ENCODE measurements at regions not wholly inside any gene's neighbourhood (a gene's known extent, or its start where the extent isn't known, plus 50 kb on each side); places are given as distances from the start of the nearest gene placed in this dataset.

GRCh38 chr13:67860315-67860714, 630.2 kb upstream of the PCDH9 start:
- H3K9me3 ChIP-seq = no peaks in the 10 kb centered on the region
- H3K36me3 ChIP-seq (replicated peaks) = no peaks in the 10 kb centered on the region
- H3K4me3 ChIP-seq = no peak overlapping the region
- no peaks in the 10 kb centered on the region for H3K4me1 ChIP-seq
- in situ Hi-C loops (cut with MboI; ENCODE audit: low sequenced_read_pairs) = no loop called here
- no peak for DNase-seq (ENCODE audit: low spot score in 2 of 2)
- no peaks in the 10 kb centered on the region for H3K27me3 ChIP-seq (ENCODE audit: low read depth)

DNA sequence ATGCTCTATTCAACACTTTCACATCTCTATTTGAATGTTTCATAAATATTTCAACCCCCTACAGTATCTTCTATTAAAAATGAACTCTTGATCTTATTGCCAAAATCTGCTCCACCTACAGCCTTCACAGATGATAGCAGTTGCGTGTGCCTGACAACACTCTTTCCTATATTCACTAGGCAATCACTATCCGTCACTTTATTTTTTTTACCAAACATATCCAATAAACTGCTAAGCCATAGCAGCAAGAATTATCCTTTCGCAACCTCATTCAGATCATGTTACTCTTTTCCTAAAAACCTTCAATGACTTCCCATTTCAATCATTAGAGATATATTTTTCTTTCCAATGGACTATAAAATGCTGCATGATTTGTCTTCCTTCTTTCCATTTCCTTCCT, 629.8 kb upstream of the PCDH9 start:
- in situ Hi-C loops (cut with MboI; ENCODE audit: low sequenced_read_pairs) = no loop called here

GRCh38 chr13:67857581-67858310, 627.6 kb upstream of the PCDH9 start:
- Histone ChIP-seq H3K27me3 (ENCODE audit: low read depth) (no peaks in the 10 kb centered on the region), H3K4me3 (no peak overlapping the region), H3K9me3 (no peaks in the 10 kb centered on the region), H3K36me3 (replicated peaks) (no peaks in the 10 kb centered on the region), H3K4me1 (no peaks in the 10 kb centered on the region)
- in situ Hi-C loops (cut with MboI; ENCODE audit: low sequenced_read_pairs) = no loop called here
- DNase-seq (ENCODE audit: low spot score in 2 of 2) = no peak

More for the DNA sequence above, 629.8 kb upstream of the PCDH9 start:
- Histone ChIP-seq H3K4me1 (no peaks in the 10 kb centered on the region), H3K27me3 (ENCODE audit: low read depth) (no peaks in the 10 kb centered on the region), H3K36me3 (replicated peaks) (no peaks in the 10 kb centered on the region), H3K9me3 (no peaks in the 10 kb centered on the region), H3K4me3 (no peak overlapping the region)
- no peak for DNase-seq (ENCODE audit: low spot score in 2 of 2)

GRCh38 chr13:67856955-67857354, 626.8 kb upstream of the PCDH9 start:
- no peak for DNase-seq (ENCODE audit: low spot score in 2 of 2)
- in situ Hi-C loops (cut with MboI; ENCODE audit: low sequenced_read_pairs) = no loop called here
- no peaks in the 10 kb centered on the region for H3K36me3 ChIP-seq (replicated peaks)
- H3K9me3 ChIP-seq = no peaks in the 10 kb centered on the region
- H3K4me1 ChIP-seq = no peaks in the 10 kb centered on the region
- H3K27me3 ChIP-seq (ENCODE audit: low read depth) = no peaks in the 10 kb centered on the region
- no peak overlapping the region for H3K4me3 ChIP-seq

DNA sequence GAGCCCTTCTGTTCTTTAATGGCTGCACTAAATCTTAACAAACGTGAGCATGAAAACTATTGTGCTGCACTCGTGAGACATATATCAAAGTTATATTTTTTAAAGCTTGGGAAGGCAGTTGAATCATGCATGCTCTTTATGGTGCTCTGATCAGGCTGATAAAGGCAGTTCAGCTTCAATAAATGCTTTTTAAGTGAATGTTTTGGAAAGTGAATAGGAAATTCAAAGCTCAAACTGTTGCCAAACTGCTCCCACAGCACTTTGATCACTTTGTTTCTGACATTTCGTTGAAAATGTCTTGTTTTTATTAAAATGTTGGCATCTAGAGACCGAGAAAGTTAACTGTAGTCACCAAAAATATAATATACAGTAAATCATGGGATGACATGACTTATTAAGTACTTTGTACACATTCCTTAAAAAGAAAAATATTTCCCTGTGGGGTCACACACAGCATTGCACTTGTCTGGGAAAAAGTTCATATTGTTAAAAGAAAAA, 625.7 kb upstream of the PCDH9 start:
- in situ Hi-C loops (cut with MboI; ENCODE audit: low sequenced_read_pairs) = no loop called here

DNA sequence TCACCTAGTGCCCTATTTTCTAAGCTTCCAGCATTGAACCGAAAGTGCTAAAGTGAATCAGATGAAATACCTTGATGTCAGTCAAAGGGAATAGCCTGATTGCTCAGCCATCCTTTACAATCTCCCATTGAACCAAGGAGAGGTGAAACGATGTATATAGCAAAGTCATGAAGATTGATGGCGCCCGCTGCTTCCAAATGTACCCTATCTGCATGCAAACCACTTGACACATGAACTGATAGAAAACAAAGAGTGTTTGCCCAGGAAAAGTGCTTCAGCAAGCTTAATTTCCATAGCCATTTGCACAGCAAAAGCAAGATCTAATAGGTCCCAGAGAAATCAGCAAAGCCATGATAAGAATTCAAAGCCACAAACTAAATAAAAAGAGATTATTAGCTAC, 624.9 kb upstream of the PCDH9 start:
- no peaks in the 10 kb centered on the region for H3K9me3 ChIP-seq
- H3K36me3 ChIP-seq (replicated peaks) = no peaks in the 10 kb centered on the region
- in situ Hi-C loops (cut with MboI; ENCODE audit: low sequenced_read_pairs) = no loop called here
- H3K4me1 ChIP-seq = no peaks in the 10 kb centered on the region
- DNase-seq (ENCODE audit: low spot score in 2 of 2) = no peak
- H3K4me3 ChIP-seq = no peak overlapping the region
- H3K27me3 ChIP-seq (ENCODE audit: low read depth) = no peaks in the 10 kb centered on the region

More for the DNA sequence above, 625.7 kb upstream of the PCDH9 start:
- no peaks in the 10 kb centered on the region for H3K9me3 ChIP-seq
- H3K36me3 ChIP-seq (replicated peaks) = no peaks in the 10 kb centered on the region
- H3K27me3 ChIP-seq (ENCODE audit: low read depth) = no peaks in the 10 kb centered on the region
- no peaks in the 10 kb centered on the region for H3K4me1 ChIP-seq
- no peak for DNase-seq (ENCODE audit: low spot score in 2 of 2)
- no peak overlapping the region for H3K4me3 ChIP-seq

GRCh38 chr13:67844574-67844973, 614.4 kb upstream of the PCDH9 start:
- DNase-seq (ENCODE audit: low spot score in 2 of 2) = no peak
- Histone ChIP-seq H3K4me1 (no peaks in the 10 kb centered on the region), H3K4me3 (no peak overlapping the region), H3K36me3 (replicated peaks) (no peaks in the 10 kb centered on the region), H3K27me3 (ENCODE audit: low read depth) (no peaks in the 10 kb centered on the region), H3K9me3 (no peaks in the 10 kb centered on the region)
- in situ Hi-C loops (cut with MboI; ENCODE audit: low sequenced_read_pairs) = no loop called here

DNA sequence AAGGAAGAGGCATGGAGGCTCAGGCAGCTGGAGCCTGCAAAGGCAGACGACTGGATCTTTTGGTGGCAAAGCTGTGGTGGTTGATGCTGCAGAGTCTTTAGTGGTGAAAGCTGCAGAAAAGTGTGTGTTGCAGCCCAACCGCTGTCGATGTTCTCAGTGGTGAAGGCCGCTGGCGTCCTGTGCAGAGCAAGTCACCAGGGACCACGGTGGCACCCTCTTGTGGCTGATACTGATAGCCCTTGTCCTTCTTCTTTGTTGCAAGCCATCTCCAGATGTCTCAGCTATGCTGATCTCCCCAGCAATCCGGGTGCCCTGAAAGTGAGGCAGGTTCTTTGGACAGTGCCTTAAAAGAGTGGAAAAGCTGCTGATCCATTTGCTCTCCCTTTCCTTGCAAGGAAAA, 610.9 kb upstream of the PCDH9 start:
- Histone ChIP-seq H3K4me3 (no peak overlapping the region), H3K4me1 (no peaks in the 10 kb centered on the region), H3K27me3 (ENCODE audit: low read depth) (no peaks in the 10 kb centered on the region), H3K9me3 (no peaks in the 10 kb centered on the region), H3K36me3 (replicated peaks) (no peaks in the 10 kb centered on the region)
- DNase-seq (ENCODE audit: low spot score in 2 of 2) = peak in 1 of 2 experiments; percentile 13
- in situ Hi-C loops (cut with MboI; ENCODE audit: low sequenced_read_pairs) = no loop called here

DNA sequence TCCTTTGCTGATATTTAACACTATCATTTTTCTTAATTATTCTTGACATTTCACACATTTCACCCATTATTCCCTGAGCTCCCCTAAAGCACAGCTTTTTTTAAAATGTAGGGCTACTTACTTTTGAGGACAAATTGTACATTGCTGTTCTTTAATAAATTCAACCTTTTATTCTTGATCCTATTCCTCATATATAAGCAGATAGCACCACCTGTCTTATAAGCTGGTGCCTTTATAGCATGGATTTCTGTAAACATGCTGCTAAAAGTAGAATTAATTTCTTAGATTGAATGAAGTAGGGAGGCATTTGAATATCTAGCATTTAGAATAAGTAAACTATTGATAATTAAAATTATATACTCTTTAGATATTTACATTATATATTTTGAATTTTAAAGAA, 603.4 kb upstream of the PCDH9 start:
- in situ Hi-C loops (cut with MboI; ENCODE audit: low sequenced_read_pairs) = no loop called here
- Histone ChIP-seq H3K4me3 (no peak overlapping the region), H3K36me3 (replicated peaks) (no peaks in the 10 kb centered on the region), H3K4me1 (no peaks in the 10 kb centered on the region), H3K9me3 (no peaks in the 10 kb centered on the region; the same call in 1 of the 2 replicates), H3K27me3 (ENCODE audit: low read depth) (no peaks in the 10 kb centered on the region)
- DNase-seq (ENCODE audit: low spot score in 2 of 2) = no peak

GRCh38 chr13:67829641-67830040, 599.5 kb upstream of the PCDH9 start:
- Histone ChIP-seq H3K9me3 (no peaks in the 10 kb centered on the region; the same call in 1 of the 2 replicates), H3K27me3 (ENCODE audit: low read depth) (no peaks in the 10 kb centered on the region), H3K4me3 (no peak overlapping the region), H3K4me1 (peaks cover 2% of the 10 kb centered on the region; the same call in 1 of the 2 replicates), H3K36me3 (replicated peaks) (no peaks in the 10 kb centered on the region)
- no peak for DNase-seq (ENCODE audit: low spot score in 2 of 2)
- in situ Hi-C loops (cut with MboI; ENCODE audit: low sequenced_read_pairs) = no loop called here

DNA sequence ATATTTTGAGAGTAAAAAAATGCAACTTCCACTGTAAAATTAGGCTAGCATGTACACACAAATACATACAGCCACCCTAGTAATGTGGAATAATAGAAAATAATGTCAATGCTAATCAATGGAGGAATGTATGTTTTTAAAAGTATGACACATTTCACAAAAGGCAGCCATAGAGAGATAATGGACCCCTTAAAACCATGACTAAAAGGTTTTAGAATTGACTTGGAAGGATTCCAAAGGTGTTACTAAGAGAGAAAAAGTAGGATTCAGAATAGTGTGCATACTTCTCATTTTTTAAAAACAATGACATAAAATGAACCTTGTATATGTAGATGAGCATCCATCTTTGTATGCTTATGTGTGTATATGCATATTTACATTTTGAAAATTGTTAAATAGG, 597.9 kb upstream of the PCDH9 start:
- Histone ChIP-seq H3K36me3 (replicated peaks) (no peaks in the 10 kb centered on the region), H3K9me3 (no peaks in the 10 kb centered on the region; the same call in 1 of the 2 replicates), H3K27me3 (ENCODE audit: low read depth) (no peaks in the 10 kb centered on the region), H3K4me3 (no peak overlapping the region), H3K4me1 (peaks cover 2% of the 10 kb centered on the region; the same call in 1 of the 2 replicates)
- peak in 1 of 2 experiments; percentile 4 for DNase-seq (ENCODE audit: low spot score in 2 of 2)
- in situ Hi-C loops (cut with MboI; ENCODE audit: low sequenced_read_pairs) = no loop called here

DNA sequence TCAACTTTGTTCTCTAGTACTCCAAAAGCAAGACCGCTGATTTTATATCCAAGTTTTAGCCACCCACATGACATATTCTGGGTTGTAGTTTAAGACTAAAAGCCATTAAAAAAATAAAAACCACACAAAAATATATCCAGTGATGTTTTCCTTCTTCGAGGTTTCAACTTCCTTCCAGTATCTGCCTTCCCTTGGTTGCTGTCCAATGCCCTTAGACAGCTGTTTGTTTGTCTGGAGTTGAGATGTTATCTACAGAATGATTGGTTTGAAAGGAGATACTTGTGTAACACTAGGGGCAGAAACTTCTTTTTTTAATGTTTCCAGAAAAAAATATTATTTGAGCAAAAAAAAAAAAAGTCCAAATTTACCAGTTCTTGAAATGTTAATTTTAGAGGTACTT, 591.5 kb upstream of the PCDH9 start:
- Histone ChIP-seq H3K27me3 (ENCODE audit: low read depth) (no peaks in the 10 kb centered on the region), H3K36me3 (replicated peaks) (no peaks in the 10 kb centered on the region), H3K4me1 (no peaks in the 10 kb centered on the region), H3K4me3 (no peak overlapping the region), H3K9me3 (no peaks in the 10 kb centered on the region)
- DNase-seq (ENCODE audit: low spot score in 2 of 2) = no peak
- in situ Hi-C loops (cut with MboI; ENCODE audit: low sequenced_read_pairs) = no loop called here

- Histone ChIP-seq H3K36me3 (replicated peaks) (no peaks in the 10 kb centered on the region), H3K4me1 (peaks cover 6% of the 10 kb centered on the region), H3K4me3 (no peak overlapping the region), H3K27me3 (ENCODE audit: low read depth) (no peaks in the 10 kb centered on the region), H3K9me3 (no peaks in the 10 kb centered on the region)
- in situ Hi-C loops (cut with MboI; ENCODE audit: low sequenced_read_pairs) = no loop called here
- no peak for DNase-seq (ENCODE audit: low spot score in 2 of 2)
Observed at GRCh38 chr13:67806796-67807195, 576.7 kb upstream of the PCDH9 start.

DNA sequence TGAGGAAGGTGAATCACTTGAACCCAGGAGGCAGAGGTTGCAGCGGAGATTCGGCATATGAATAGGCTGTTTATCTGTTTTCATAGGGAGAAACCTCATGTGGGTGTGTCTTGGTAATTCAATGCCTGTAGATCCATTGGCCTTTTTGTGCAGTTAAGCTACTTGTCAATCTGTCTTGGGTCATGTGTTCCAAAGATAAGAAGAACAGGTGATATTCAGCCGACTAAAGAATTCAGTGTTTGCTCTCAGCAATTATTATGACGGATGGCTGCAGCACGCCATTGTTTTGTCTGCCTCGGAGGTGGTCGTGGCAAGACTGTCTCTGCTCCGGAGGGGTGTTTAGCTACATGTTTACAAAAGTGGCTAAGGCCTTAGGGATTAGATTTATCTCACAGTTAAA, 573.0 kb upstream of the PCDH9 start:
- DNase-seq (ENCODE audit: low spot score in 2 of 2) = no peak
- H3K4me3 ChIP-seq = no peak overlapping the region
- H3K27me3 ChIP-seq (ENCODE audit: low read depth) = no peaks in the 10 kb centered on the region
- no peaks in the 10 kb centered on the region for H3K9me3 ChIP-seq
- in situ Hi-C loops (cut with MboI; ENCODE audit: low sequenced_read_pairs) = no loop called here
- H3K4me1 ChIP-seq = peaks cover 6% of the 10 kb centered on the region
- no peaks in the 10 kb centered on the region for H3K36me3 ChIP-seq (replicated peaks)

Measured in HAP-1 (cell line).